ENCODE measurements at regions not wholly inside any gene's neighbourhood (a gene's known extent, or its start where the extent isn't known, plus 50 kb on each side); places are given as distances from the start of the nearest gene placed in this dataset.

GRCh38 chr7:85324145-85324799, 137.4 kb upstream of the SEMA3D start:
- Mint-ChIP-seq H3K4me3 (no peak overlapping the region), H3K27ac (ENCODE audit: low read depth) (no peak overlapping the region), H3K9me3 (peaks cover 18% of the 10 kb centered on the region), H3K27me3 (no peaks in the 10 kb centered on the region), H3K4me1 (no peaks in the 10 kb centered on the region), H3K36me3 (ENCODE audit: insufficient read depth) (no peaks in the 10 kb centered on the region)
- ATAC-seq (replicated peaks; ENCODE audit: extremely low read depth, poor library complexity, severe bottlenecking) (no peak), DNase-seq (ENCODE audit: low spot score in 2 of 2) (no peak)

GRCh38 chr7:85322252-85322651, 135.4 kb upstream of the SEMA3D start:
- H3K27ac Mint-ChIP-seq (ENCODE audit: low read depth): no peak overlapping the region
- no peak for ATAC-seq (replicated peaks; ENCODE audit: extremely low read depth, poor library complexity, severe bottlenecking)
- no peaks in the 10 kb centered on the region for H3K4me1 Mint-ChIP-seq
- peaks cover 25% of the 10 kb centered on the region for H3K9me3 Mint-ChIP-seq
- no peaks in the 10 kb centered on the region for H3K27me3 Mint-ChIP-seq
- no peak for DNase-seq (ENCODE audit: low spot score in 2 of 2)
- no peak overlapping the region for H3K4me3 Mint-ChIP-seq
- no peaks in the 10 kb centered on the region for H3K36me3 Mint-ChIP-seq (ENCODE audit: insufficient read depth)

DNA sequence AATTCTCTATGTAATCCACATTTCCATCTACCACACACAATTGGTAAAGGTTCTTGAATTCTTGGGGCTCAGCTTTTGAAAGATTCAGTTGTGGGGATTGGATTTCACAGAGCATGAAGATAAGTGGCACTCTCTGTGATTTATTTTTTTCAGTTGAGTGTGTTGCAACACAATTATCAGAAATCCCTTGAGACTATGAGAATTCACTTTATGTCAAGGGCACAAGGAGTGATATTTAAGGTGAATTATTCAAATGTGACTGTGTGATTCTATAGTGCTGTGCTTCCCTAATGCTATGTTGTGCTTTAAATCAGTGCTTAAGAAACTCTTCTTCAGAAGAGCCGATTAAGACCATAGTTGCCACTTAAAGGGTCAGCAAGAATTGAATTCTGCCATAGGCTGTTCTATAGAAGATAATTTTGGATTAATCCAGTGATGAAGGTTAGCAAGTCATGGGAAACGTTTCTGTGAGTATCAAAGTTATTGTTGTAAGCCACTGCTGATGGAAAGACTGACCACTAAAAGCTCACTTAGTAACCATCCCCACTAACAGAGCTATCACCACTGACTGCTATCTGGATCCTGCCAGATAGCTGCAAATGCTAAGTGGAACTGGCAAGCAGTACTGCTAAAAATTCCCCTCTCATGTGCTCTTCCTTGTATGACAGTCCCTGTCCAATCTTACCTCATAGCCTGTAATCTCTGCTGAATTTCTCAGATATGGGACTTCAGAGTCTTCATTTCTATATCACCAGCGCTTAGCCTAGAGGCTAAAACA, 134.0 kb upstream of the SEMA3D start:
- Mint-ChIP-seq H3K27ac (ENCODE audit: low read depth) (no peak overlapping the region), H3K9me3 (peaks cover 25% of the 10 kb centered on the region), H3K27me3 (no peaks in the 10 kb centered on the region), H3K4me3 (no peak overlapping the region), H3K36me3 (ENCODE audit: insufficient read depth) (no peaks in the 10 kb centered on the region), H3K4me1 (no peaks in the 10 kb centered on the region)
- DNase-seq (ENCODE audit: low spot score in 2 of 2) (no peak), ATAC-seq (replicated peaks; ENCODE audit: extremely low read depth, poor library complexity, severe bottlenecking) (no peak)

DNA sequence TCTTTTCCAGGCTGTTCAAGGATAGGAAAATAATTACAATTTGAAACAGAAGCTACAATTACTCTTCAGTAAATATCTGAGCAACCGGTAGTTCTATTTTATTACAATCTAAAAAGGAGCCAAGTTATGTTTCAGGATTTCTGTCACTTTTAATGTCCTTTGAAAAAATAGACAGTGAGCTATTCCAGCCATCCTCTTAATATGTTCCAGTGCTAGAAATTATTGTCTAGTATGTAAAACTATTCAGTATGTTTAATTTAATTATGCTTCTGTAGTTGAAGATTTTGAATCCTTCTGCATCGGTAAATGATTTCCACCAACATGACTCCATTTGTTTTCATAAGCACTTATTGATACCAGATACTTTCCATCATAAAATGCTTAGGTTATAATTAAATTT, 129.6 kb upstream of the SEMA3D start:
- ATAC-seq (replicated peaks; ENCODE audit: extremely low read depth, poor library complexity, severe bottlenecking) (no peak), DNase-seq (ENCODE audit: low spot score in 2 of 2) (no peak)
- no peak overlapping the region for H3K27ac Mint-ChIP-seq (ENCODE audit: low read depth)
- no peaks in the 10 kb centered on the region for H3K36me3 Mint-ChIP-seq (ENCODE audit: insufficient read depth)
- H3K4me1 Mint-ChIP-seq: no peaks in the 10 kb centered on the region
- peaks cover 12% of the 10 kb centered on the region for H3K9me3 Mint-ChIP-seq
- no peak overlapping the region for H3K4me3 Mint-ChIP-seq
- no peaks in the 10 kb centered on the region for H3K27me3 Mint-ChIP-seq

GRCh38 chr7:85310301-85310700, 123.4 kb upstream of the SEMA3D start:
- no peaks in the 10 kb centered on the region for H3K4me1 Mint-ChIP-seq
- H3K27me3 Mint-ChIP-seq: no peaks in the 10 kb centered on the region
- ATAC-seq (replicated peaks; ENCODE audit: extremely low read depth, poor library complexity, severe bottlenecking) (no peak), DNase-seq (ENCODE audit: low spot score in 2 of 2) (no peak)
- no peak overlapping the region for H3K4me3 Mint-ChIP-seq
- peaks cover 7% of the 10 kb centered on the region for H3K9me3 Mint-ChIP-seq
- no peaks in the 10 kb centered on the region for H3K36me3 Mint-ChIP-seq (ENCODE audit: insufficient read depth)
- no peak overlapping the region for H3K27ac Mint-ChIP-seq (ENCODE audit: low read depth)

GRCh38 chr7:85306115-85306514, 119.3 kb upstream of the SEMA3D start:
- Mint-ChIP-seq H3K27me3 (no peaks in the 10 kb centered on the region), H3K9me3 (peaks cover 18% of the 10 kb centered on the region)
- ATAC-seq (replicated peaks; ENCODE audit: extremely low read depth, poor library complexity, severe bottlenecking): no peak

DNA sequence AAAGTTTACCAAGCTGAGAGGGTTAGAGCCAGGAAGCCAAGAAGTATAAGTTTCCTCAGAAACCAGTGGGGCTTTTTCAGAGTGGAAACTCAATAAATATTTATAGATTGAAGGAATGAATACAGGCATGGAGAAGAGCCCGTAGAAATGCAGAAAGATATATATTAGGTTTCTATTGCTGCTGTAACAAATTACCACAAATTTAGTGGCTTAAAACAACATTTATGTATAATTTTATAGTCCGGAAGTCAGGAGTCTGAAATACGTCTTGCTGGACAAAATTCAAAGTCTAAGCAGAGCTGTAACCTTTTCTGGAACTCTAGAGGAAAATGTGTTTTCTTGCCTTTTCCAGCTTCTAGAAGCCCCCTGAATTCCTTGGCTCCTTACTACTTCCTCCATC, 107.3 kb upstream of the SEMA3D start:
- H3K27me3 Mint-ChIP-seq: no peaks in the 10 kb centered on the region
- H3K36me3 Mint-ChIP-seq (ENCODE audit: insufficient read depth): no peaks in the 10 kb centered on the region
- no peaks in the 10 kb centered on the region for H3K4me1 Mint-ChIP-seq
- H3K27ac Mint-ChIP-seq (ENCODE audit: low read depth): no peak overlapping the region
- no peak overlapping the region for H3K4me3 Mint-ChIP-seq
- no peak for DNase-seq (ENCODE audit: low spot score in 2 of 2)
- ATAC-seq (replicated peaks; ENCODE audit: extremely low read depth, poor library complexity, severe bottlenecking): no peak
- peaks cover 21% of the 10 kb centered on the region for H3K9me3 Mint-ChIP-seq

More at GRCh38 chr7:85306115-85306514, 119.3 kb upstream of the SEMA3D start:
- H3K36me3 Mint-ChIP-seq (ENCODE audit: insufficient read depth): no peaks in the 10 kb centered on the region
- H3K27ac Mint-ChIP-seq (ENCODE audit: low read depth): no peak overlapping the region
- DNase-seq (ENCODE audit: low spot score in 2 of 2): no peak
- H3K4me1 Mint-ChIP-seq: no peaks in the 10 kb centered on the region
- H3K4me3 Mint-ChIP-seq: no peak overlapping the region

DNA sequence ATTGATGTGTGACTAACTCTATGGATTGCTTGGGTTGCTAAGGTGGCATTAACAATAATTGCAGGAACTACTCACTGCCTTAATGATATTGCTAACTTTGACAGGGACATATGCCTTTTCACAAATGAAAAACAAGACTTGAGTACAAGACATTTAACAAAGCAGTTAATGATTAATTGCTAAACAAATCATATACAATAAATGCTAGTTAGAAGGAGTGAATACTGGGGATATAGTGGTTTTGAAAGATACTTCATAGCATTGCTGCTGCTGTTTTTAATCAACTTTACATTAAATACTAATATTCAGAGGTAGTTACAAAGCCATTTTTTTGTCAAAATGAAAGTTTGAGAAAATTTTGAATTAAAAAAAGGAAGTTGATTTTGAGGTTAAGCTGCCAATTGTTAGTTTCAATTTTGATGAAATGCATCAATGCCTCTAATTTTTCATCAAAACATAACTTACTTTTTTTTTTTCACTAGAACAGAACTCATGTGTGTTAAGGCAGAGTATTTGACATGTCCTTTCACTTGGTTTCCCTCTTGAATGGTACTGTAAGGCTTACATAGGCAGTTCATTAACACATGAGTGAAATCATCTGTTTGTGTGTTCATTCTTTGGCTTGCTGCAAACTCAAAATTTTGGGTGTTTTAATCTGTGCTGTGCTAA, 106.2 kb upstream of the SEMA3D start:
- H3K9me3 Mint-ChIP-seq: peaks cover 27% of the 10 kb centered on the region
- no peaks in the 10 kb centered on the region for H3K36me3 Mint-ChIP-seq (ENCODE audit: insufficient read depth)
- ATAC-seq (replicated peaks; ENCODE audit: extremely low read depth, poor library complexity, severe bottlenecking) (no peak), DNase-seq (ENCODE audit: low spot score in 2 of 2) (no peak)
- H3K4me1 Mint-ChIP-seq: no peaks in the 10 kb centered on the region
- H3K4me3 Mint-ChIP-seq: no peak overlapping the region
- no peaks in the 10 kb centered on the region for H3K27me3 Mint-ChIP-seq
- no peak overlapping the region for H3K27ac Mint-ChIP-seq (ENCODE audit: low read depth)

DNA sequence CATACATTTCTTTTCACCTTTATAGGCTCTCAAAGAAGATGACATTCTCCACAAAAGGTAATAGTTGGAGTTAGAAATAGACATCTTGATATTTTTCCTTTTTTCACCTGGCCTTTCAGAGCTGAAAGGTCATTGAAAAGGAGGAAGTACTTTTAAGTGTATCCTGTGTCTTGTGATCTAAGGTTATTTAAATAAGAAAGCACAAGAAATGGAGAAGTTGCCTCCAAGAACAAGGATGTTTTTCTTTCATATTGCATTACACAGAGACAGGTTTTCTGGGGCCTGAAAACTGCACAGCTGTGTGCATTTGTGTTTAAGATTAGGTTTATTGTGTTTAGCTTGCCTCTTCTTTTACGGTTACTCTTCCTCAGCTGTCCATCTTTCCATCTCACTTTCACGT, 103.4 kb upstream of the SEMA3D start:
- Mint-ChIP-seq H3K27me3 (no peaks in the 10 kb centered on the region), H3K4me3 (no peak overlapping the region), H3K9me3 (peaks cover 21% of the 10 kb centered on the region), H3K36me3 (ENCODE audit: insufficient read depth) (no peaks in the 10 kb centered on the region), H3K27ac (ENCODE audit: low read depth) (no peak overlapping the region), H3K4me1 (no peaks in the 10 kb centered on the region)
- DNase-seq (ENCODE audit: low spot score in 2 of 2) (no peak), ATAC-seq (replicated peaks; ENCODE audit: extremely low read depth, poor library complexity, severe bottlenecking) (no peak)

- Mint-ChIP-seq H3K4me1 (no peaks in the 10 kb centered on the region), H3K27ac (ENCODE audit: low read depth) (no peak overlapping the region)
Measured at GRCh38 chr7:85289279-85289678, 102.4 kb upstream of the SEMA3D start.

DNA sequence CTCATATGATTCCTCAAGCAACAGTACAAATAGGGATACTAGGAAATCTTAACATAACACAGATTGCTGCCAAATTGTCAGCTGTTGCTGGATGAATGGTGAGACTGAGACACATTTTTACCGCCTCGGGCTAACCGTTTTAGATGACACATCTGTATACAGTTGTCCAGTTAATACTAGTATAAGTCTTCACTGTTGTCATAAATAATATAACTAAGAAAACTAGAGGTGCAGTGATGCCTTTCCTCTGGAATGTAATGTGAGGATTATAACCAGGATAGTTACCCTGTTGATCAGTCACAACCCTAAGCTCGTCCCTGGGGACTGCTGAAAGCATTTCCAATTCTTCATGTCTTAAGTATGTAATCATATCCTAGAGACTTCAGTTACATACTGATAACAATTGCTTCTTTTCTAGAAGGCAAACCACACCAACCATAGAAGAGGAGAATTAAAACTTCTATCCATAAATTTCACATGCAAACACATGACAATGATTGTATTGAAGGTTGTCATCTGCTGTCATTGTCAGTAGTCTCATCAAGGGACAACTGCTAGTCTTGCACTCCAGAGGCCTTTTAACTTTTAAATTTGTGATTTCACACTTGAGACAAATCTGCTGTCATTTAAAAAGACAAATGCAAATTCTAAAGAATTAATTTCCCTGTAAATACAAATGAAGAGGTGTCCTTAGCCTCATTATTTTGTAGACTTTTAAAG, 100.4 kb upstream of the SEMA3D start:
- ATAC-seq (replicated peaks; ENCODE audit: extremely low read depth, poor library complexity, severe bottlenecking) (no peak), DNase-seq (ENCODE audit: low spot score in 2 of 2) (no peak)
- Mint-ChIP-seq H3K36me3 (ENCODE audit: insufficient read depth) (no peaks in the 10 kb centered on the region), H3K27ac (ENCODE audit: low read depth) (no peak overlapping the region), H3K27me3 (no peaks in the 10 kb centered on the region), H3K4me1 (no peaks in the 10 kb centered on the region), H3K4me3 (no peak overlapping the region), H3K9me3 (peaks cover 11% of the 10 kb centered on the region)

More at GRCh38 chr7:85289279-85289678, 102.4 kb upstream of the SEMA3D start:
- H3K36me3 Mint-ChIP-seq (ENCODE audit: insufficient read depth): no peaks in the 10 kb centered on the region
- no peak for ATAC-seq (replicated peaks; ENCODE audit: extremely low read depth, poor library complexity, severe bottlenecking)
- peaks cover 12% of the 10 kb centered on the region for H3K9me3 Mint-ChIP-seq
- no peak overlapping the region for H3K4me3 Mint-ChIP-seq
- DNase-seq (ENCODE audit: low spot score in 2 of 2): no peak
- H3K27me3 Mint-ChIP-seq: no peaks in the 10 kb centered on the region

- no peaks in the 10 kb centered on the region for H3K27me3 Mint-ChIP-seq
- H3K9me3 Mint-ChIP-seq: peaks cover 11% of the 10 kb centered on the region
- DNase-seq (ENCODE audit: low spot score in 2 of 2) (no peak), ATAC-seq (replicated peaks; ENCODE audit: extremely low read depth, poor library complexity, severe bottlenecking) (no peak)
- no peak overlapping the region for H3K27ac Mint-ChIP-seq (ENCODE audit: low read depth)
- no peak overlapping the region for H3K4me3 Mint-ChIP-seq
- H3K36me3 Mint-ChIP-seq (ENCODE audit: insufficient read depth): no peaks in the 10 kb centered on the region
- H3K4me1 Mint-ChIP-seq: no peaks in the 10 kb centered on the region
Measured at GRCh38 chr7:85286446-85286845, 99.6 kb upstream of the SEMA3D start.
